HG02973 (cell line): ENCODE measurements at regions not wholly inside any gene's neighbourhood (a gene's known extent, or its start where the extent isn't known, plus 50 kb on each side); places are given as distances from the start of the nearest gene placed in this dataset.
"Not testable (repeated sequence)": the region's sequence is repeated elsewhere in the genome, so short reads cannot be mapped to it uniquely, and the experiment has no call there.

Experiments
- ATAC-seq: cut with Tn5 transposase; IDR thresholded peaks from one replicate; pipeline ENCODE4 v1.9.1; 2021; ENCODE audit warnings: moderate library complexity; ENCODE audit not compliant: unreplicated experiment

DNA sequence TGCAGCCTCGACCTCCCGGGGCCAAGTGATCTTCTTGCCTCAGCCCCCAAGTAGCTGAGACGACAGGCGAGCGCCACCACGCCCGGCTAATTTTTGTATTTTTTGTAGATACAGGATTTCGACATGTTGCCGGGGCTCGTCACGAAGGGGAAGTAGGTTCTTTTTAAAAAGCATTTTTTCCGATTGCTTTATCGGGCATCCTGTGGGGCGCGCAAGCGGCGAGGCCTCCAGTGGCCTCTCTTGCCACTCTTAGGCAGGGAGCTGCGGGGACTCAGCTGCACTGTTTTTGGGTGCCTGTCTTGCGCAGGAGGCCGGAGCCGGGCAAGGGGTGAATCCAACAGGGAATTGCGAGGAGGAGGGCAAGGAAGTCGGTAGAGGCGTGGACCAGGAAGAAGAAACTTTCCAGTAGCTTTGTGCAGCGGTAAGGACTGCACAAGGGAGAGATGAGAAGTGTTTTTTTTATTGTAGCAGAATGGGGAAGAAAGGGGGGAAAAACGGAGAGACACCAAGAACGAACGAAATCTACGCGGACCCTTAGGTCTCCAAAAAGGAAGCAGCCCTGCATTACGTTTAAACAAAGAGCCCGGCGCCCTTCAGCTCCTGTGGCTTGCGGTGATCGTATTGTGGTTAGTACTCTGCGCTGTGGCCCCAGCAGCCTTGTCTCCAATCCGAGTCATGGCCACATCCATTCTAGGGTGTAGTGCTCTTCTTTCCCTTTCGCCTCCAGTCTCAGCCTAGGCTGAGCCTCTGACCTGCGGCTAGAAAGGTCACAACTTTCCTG lies 164.8 kb downstream of the PPIAL4G start:
- no peak for ATAC-seq

DNA sequence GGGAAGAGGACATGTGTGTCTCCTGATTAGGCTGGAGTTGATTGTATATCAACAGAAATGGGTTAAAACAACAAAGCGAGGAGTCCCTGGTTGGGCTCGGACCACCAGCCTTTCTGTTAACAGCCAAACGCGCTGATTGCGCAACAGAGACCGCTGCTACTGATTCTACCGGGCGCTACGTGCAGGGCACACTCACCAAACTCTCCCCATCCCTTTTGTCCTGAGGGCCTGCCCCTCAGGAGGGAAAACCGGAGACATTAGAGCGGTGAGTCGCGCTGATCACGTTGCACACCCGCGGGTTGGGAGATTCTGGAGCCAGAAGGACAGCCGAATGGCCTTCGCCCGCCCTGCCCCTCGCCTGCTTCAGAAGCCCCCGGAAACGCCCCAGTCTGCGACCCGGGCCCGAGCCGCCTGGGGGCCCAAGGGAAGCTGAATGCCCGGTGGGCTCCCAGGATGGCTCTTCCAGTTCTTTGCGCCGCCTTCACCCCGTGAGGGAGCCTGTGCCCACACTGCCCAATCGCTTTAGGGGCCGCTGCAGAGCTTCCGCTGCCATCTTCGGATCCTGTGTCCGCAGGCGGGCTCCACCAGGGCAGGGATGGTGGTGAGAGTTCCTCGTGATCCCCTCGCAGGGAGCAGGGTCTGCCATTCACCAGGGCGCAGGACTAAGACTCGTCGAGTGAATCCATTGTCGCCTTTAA lies 165.4 kb upstream of the NBPF11 start:
- no peak for ATAC-seq

DNA sequence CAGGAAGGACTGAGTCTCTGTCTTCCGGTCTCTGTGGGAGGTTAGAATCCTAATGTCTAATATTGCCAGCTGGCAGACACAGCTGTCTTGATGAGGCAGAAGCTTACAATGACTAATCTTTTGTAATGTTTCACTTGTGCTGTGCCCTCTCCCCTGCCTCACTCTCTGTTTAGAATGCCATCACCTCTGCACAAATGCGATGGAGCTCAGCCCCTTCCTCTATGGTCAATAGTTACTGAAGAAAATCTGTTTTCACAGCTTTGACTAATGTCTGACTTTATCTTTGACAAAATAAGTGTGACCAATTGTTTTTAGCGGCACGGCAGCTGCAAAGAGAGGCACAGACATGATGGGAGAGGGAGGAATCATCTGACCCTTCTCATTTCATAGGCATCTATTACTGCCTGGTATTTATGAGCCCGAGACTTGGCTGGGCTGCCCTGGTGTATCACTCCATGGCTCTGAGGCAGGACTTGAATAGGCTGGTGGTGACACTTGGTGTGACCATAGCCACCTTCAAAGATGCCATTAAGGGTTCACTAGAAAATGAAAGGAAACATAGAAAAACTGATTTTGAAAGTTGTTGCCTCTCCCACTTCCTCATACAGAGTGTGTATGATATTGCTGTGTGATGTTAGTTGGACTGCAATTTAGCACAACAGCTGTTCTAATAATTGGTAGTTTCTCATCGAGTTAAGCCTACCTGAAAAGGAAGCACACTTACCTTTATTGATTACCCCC lies 163.2 kb upstream of the NBPF11 start:
- ATAC-seq, result peak; percentile 57

DNA sequence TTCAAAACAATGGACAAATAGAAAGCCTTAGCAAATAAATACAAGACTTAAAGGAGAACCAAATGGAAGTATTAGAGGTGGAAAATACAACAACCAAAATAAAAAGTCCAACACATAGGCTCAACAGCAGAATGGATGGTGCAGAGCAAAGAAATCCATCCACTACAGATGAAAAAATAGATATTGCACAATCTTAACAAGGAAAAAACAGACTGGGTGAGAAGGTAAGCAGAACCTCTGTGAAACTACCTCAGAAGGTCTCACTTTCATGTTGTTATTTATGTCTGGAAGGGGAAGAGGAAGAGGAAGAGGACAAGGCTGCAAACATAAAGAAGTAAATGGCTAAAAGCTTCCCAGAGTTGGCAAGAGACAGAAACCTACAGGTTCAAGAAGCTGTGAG lies 158.7 kb upstream of the NBPF11 start:
- ATAC-seq, result no peak

DNA sequence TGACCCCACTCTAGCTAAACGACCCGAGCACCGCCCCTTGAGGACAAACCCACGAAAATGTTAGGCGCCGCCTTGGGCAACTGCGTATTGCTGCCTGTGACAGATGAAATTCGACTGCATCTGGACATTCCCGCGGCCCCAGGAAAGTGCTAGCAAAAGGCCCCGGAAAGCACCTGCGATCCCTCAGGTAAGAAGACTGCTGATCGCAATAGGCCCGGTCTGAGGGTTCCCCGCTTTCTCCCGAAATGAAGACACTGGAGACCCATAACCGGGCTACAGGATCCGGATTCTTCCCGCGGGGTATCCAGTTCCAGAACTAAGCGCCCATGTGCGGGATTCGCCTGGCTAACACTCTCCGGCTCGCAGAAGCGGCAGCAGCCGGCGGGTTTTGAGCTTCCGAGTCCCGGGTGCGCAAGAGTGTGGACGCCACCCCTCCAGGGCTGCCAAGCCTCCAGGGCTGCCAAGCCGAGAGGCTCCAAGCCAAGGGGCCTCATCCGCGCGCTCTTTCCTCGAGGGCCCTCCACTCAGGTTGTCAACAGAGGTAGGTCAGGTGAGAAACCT lies 157.9 kb upstream of the NBPF11 start:
- no peak for ATAC-seq

DNA sequence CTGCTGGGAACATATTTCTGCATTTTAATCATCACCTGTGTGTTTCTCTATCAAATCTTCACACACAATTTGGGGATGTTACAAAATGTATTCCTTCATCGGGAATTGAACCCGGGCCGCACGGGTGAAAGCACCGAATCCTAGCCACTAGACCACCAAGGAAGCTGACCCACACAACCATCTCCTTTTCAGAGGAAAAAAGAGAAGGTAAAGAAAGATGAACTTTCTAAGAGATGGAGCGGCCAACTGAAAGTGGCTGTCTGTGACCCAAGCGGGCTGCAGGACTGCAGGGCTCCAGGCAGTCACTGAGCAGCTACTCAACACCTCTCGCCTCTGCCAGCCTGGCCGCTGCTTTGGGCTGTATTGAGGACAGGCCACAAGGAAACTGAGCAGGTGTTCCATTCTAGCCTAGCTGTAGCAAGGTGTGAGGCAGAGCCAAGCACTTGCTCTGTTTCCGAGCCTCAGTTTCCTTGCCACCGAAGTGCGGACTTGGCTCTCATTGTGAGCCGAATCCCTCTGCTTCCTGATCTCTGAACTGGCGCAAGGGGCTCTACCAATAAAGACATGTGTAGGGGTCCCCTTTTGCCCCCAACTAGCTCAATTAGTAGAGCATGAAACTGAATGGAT lies 156.9 kb upstream of the NBPF11 start:
- ATAC-seq, result no peak

DNA sequence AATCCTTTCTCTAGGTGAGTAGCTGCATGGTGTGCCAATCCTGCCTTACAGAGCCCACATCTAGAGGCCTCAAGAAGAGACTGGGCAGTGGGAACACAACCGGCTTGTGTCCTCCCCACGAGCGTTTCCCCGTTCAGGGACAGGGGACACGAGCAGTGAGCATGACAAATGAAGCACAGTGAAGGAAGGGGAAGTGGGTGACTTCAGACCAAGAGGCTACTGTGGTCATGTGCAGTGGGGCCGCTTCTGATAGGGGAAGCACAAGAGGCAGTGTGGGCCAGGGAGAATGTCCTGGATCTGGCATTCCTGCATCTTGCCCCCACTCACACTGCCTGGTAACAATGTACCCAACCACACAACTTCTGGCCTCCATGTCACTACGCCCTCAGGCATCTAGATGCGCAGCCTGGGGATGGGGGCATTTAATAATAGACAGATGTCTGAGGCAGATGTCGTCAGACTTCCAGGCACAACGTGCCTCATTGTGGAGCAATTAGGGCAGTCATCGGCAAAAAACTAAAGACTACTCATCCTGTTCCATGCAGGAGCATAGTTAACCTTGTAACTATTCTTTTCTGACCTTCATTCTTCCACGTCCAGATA lies 155.6 kb upstream of the NBPF11 start:
- ATAC-seq, result no peak

DNA sequence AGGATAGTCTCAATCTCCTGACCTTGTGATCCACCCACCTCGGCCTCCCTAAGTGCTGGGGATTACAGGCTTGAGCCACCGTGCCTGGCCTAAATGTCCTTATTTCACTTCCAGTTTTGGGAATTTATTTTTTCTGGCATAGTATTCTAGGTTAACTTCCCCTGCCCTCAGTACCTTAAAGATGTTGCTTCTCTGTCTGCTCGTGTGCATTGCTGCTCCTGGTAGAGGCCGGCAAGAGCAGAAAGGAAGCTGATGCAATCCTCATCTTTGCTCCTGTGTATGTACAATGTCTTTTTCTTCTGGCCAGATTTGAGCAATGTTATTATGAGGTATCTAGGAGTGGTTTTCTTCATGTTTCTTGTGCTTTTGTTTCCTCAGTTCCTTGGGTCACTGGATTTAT lies 152.9 kb upstream of the NBPF11 start:
- not testable (repeated sequence) for ATAC-seq

DNA sequence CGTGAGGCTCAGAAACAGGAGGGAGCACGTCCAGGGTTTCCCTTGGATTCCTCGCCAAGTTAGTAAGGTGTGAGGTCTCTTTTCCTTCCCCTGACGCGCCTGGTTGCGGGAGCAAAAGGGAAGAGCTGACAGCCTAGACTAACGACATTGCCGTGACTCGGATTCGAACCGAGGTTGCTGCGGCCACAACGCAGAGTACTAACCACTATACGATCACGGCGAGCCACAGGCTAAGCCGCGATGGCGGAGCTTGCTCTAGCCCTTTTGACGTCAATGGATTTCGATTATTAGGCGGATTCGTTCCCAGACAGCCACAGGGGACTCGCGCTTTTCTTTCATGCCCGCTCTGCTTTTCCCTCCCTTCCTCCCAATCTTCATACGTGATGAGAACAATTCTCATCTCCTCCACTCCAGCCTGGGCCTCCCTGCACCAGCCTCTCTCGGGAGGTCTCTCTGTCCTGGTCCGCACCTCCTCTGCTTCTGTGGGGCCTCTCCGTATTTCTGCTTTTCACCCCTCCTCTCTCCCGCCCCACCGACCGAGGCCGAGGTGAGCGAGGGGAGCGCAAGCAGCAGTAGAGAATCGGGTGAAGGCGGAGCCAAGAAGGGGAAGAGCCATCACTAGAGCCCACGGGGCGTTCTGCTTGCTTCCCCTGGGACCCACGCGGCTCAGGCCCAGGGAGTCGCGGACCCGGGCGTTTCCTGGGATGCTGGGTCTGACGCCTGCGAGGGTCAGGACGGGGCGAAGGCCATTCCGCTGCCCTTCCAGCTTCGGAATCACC lies 150.7 kb upstream of the NBPF11 start:
- ATAC-seq, result peak; percentile 70

DNA sequence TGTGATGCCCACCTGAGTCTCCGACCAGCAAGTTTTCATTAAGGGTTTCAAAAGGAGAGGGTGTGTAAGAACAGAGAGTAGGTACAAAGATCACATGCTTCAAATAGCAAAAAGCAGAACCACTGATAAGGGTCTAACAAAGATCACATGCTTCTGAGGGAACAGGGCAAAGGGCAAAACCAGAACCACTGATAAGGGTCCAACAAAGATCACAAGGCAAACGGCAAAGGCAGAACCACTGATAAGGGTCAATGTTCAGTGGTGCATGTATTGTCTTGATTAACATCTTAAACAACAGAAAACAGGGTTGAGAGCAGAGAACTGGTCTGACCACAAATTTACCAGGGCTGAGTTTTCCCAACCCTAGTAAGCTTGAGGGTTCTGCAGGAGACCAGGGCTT lies 145.8 kb upstream of the NBPF11 start:
- ATAC-seq, result not testable (repeated sequence)

DNA sequence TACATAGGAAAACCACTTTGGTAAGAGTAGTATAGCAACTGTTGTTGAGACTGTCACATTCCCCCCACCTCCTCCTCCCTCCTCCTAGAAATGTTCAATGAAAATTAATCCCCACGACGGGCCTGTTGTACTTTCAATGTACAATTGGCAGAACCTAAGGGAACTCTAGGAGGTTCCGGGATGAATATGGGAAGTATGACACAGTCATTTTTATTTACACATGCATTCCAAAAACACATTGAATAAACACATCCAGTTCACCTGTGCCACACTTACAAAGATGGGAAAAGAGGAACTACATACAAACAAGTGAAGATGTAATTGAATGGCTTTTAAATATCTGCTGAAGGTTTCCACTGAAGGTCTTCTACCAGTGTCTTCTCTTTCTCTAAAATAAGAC lies 144.4 kb upstream of the NBPF11 start:
- ATAC-seq, result no peak

DNA sequence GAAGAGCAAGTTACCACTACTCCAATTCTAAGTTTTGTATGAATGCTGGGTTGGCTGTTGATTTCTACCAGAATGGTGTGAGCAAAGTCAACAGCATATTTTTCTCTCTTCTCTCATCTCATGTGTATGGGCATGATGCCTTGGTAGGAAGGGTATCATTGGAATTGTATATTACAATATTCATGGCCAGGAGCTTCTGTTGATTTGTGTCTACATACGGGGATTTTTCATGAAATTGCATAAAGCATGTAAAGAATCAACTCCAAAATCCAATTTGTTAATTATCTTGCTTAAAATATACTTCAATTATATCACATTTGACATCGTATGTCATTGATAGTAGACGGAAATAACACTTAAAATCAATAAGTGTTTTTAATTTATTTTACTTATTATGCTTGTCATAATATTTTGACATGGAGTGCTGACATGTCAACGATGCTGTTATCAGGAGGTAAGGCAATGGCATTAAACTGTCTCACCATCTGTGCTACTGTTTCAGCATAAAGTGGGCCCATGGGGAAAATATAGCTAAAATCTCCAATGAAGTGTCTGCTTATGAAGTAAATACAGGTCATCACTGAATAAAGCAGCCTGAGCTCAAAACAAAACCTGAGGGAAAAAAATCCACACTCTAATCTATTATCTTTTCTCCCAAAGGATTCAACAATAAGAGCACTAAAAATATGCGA lies 142.2 kb upstream of the NBPF11 start:
- no peak for ATAC-seq

DNA sequence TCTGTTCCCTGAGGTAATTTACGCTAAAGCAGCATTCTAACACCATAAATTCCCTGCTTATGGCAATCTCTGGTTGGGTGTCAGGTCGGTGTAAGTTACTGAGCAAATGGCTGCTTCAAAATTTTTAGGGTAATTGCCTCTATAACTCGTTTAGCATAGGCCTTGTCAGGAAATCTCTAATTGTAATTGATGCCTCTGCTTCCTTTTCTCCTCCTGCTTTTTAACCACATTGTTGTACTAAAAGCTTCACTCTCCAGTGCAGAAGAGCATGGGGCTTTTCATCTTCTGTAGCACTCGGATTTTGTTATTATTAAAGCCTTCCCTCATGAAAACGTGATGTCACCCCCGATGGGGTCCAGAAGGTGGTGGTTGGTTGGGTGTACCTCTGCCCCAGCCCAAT lies 141.6 kb upstream of the NBPF11 start:
- ATAC-seq, result no peak

DNA sequence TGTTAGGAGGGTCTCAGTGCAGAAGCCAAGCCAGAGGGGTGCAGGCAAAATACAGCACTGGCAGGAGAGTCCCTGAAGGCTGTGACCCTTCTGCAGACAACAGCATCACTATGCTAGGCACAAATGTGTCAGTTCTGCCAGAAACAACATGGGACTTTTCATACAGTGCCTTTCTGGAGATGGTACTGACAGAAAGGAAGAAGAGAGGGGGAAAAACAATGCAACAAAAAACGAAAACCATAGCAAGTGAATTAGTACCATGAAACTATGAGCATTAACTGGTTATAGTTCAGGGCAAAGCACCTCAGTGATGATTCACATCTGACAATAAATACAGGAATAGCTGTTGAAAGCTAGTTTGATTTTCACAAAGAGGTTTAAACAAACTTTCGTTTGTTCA lies 140.8 kb upstream of the NBPF11 start:
- no peak for ATAC-seq

DNA sequence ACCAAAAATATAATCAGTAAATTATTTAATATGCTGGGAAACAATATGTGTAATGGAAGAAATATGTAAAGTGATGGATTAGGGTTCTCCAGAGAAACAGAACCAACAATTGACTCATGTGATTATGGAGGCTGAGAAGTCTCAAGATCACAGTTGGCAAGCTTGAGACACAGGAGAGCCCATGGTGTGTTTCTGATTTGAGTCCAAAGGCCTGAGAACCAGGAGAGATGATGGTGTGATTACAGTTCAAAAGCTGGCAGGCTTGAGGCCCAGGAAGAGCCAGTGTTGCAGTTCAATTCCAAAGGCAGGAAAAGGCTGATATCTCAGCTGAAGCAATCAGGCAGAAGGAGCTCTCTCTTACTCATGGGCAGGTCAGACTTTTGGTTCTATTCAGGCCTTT lies 138.8 kb upstream of the NBPF11 start:
- ATAC-seq, result no peak

DNA sequence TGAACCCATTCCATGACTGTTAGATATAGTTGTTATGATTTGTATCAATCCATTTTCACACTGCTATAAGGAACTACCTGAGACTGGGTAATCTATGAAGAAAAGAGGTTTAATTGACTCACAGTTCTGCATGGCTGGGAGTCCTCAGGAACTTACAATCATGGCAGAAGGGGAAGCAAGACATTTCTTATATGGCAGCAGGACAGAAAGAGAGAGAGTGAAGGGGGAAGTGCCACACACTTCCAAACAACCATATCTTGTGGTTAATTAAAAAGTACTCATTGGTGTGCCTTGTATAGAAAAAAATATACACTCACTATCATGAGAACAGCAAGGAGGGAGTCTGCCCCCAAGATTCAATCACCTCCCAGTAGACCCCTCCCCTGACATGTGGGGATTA lies 137.6 kb upstream of the NBPF11 start:
- no peak for ATAC-seq

DNA sequence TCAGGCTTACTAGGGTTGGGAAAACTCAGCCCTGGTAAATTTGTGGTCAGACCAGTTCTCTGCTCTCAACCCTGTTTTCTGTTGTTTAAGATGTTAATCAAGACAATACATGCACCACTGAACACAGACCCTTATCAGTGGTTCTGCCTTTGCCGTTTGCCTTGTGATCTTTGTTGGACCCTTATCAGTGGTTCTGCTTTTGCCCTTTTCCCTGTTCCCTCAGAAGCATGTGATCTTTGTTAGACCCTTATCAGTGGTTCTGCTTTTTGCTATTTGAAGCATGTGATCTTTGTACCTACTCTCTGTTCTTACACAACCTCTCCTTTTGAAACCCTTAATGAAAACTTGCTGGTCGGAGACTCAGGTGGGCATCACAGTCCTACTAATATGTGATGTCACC lies 133.9 kb upstream of the NBPF11 start:
- not testable (repeated sequence) for ATAC-seq

DNA sequence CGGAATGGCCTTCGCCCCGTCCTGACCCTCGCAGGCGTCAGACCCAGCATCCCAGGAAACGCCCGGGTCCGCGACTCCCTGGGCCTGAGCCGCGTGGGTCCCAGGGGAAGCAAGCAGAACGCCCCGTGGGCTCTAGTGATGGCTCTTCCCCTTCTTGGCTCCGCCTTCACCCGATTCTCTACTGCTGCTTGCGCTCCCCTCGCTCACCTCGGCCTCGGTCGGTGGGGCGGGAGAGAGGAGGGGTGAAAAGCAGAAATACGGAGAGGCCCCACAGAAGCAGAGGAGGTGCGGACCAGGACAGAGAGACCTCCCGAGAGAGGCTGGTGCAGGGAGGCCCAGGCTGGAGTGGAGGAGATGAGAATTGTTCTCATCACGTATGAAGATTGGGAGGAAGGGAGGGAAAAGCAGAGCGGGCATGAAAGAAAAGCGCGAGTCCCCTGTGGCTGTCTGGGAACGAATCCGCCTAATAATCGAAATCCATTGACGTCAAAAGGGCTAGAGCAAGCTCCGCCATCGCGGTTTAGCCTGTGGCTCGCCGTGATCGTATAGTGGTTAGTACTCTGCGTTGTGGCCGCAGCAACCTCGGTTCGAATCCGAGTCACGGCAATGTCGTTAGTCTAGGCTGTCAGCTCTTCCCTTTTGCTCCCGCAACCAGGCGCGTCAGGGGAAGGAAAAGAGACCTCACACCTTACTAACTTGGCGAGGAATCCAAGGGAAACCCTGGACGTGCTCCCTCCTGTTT lies 128.9 kb upstream of the NBPF11 start:
- not testable (repeated sequence) for ATAC-seq
